Fibroblast of skin of left biceps (primary cell): ENCODE measurements at regions not wholly inside any gene's neighbourhood (a gene's known extent, or its start where the extent isn't known, plus 50 kb on each side); places are given as distances from the start of the nearest gene placed in this dataset.

Source experiments
- DNase-seq, 2 experiments: peaks; one replicate each; pipeline ENCODE4 v3.0.0-alpha.2; 2013; ENCODE audit warnings: low read depth in 2 of 2

DNA sequence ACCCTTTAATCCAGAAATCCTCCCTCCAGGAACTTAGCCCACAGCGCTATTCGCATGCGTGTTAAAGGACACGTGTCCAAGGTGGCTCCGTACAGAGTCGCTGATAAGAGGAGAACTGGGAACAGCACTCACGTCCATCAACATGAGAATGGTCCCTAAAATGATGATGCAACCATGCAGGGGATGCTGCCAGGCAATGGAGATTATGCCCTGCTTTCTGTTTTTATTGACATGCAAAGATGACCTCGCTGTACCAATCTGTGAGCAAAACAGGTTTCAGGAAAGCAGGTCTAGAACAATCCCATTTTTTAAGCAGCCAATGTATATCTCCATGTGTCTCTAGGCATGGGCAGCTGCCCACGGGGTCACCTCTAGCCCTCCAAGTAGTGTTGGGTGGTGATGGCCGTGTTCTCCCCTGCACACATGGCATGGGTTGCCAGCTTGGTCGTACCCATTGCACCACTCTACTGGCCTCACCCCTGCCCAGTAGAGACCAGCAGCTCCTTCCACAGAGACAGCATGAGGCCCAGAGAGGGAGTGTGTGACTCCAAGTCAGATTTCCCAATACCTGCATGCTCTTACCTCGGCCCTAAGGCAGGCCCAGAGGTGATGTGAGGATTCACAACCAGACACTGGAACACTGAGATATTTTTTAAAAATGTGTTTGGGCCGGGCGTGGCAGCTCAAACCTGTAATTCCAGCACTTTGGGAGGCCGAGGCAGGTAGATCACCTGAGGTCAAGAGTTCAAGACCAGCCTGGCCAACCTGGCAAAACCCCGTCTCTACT, 68.3 kb upstream of the LINC01488 start:
- no peak for DNase-seq

DNA sequence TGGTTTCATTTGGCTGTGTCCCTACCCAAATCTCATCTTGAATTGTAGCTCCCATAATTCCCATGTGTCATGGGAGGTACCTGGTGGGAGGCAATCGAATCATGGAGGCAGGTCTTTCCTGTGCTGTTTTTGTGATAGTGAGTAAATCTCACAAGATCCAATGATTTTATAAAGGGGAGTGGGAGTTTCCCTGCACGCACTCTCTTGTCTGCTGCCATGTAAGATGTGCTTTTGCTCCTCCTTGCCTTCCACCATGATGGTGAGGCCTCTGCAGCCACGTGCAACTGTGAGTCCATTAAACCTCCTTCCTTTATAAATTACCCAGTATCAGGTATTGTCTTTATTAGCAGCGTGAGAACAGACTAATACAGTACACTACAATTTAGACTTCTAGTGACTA, 67.5 kb upstream of the LINC01488 start:
- DNase-seq = no peak

DNA sequence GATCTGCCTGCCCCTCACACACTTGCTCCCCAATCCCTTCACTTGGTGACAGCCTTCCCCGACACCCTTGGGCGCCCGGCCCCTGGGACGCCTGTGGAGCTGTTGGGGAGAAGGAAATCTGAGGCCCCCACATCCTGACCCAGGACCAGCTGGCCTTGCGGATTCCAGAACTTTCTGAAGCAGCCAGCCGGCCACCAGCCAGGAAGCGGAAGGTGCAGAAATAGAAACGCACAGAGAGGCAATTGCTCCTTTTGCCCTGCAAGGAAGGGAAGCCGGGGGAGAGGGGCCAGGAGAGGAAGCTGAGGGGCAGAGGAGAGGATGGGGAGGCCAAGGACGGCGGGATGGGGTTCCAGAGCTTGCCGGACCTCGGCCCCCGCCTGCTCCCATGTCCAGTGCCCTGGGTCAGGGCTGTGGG, 66.7 kb upstream of the LINC01488 start:
- DNase-seq = no peak

DNA sequence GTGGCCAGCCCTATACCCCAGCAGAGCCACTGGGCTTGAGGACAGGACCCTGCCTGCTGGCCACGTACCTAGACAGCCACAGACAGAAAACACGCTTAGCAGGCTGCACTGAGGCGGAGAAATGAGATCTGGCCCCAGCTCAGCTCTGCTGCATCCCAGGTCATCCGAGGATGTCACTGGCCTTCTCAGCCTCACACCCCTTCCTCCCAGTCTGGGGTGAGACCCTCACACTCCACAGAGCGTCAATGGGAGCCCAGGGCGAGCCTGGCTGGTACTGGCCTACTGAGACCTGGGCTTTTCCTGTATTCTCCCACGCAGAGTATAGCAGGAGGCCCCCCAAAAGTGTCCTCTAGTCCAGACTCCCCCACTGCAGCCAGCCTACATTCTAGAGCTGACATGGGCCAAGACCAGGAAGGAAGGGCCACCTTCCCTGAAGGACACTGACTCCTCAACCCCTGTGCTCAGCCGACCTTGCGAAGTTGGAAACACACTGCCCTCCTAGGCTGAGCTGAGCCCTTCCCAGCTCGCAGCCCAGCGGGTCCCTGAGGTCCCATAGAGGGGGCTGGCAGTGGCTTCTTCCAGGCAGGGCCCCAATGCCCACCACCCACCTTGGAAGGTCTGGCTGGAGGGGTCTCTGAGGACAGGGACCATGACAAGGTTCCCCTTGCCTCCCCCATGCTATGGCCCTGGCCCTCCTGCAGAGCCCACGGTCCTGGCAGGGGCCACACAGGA, 65.9 kb upstream of the LINC01488 start:
- no peak for DNase-seq

DNA sequence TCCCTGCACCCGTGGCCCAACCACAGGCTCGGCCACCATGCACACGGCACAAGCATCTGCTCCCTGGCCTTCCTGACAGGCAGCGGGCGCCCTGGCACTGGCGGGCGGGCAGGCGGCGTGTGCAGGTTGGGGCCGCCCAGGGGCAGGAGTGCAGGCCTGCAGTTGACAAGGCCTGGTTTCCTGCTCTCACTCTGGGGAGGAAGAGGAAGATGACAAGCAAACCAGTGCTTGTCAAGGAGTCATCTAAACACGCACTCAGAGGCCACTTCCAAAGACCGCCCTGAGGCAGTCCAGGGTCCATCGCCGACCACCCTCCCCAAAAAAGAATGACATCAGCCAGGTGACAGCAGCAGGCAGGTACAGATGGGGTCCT, 65.3 kb upstream of the LINC01488 start:
- DNase-seq = no peak

DNA sequence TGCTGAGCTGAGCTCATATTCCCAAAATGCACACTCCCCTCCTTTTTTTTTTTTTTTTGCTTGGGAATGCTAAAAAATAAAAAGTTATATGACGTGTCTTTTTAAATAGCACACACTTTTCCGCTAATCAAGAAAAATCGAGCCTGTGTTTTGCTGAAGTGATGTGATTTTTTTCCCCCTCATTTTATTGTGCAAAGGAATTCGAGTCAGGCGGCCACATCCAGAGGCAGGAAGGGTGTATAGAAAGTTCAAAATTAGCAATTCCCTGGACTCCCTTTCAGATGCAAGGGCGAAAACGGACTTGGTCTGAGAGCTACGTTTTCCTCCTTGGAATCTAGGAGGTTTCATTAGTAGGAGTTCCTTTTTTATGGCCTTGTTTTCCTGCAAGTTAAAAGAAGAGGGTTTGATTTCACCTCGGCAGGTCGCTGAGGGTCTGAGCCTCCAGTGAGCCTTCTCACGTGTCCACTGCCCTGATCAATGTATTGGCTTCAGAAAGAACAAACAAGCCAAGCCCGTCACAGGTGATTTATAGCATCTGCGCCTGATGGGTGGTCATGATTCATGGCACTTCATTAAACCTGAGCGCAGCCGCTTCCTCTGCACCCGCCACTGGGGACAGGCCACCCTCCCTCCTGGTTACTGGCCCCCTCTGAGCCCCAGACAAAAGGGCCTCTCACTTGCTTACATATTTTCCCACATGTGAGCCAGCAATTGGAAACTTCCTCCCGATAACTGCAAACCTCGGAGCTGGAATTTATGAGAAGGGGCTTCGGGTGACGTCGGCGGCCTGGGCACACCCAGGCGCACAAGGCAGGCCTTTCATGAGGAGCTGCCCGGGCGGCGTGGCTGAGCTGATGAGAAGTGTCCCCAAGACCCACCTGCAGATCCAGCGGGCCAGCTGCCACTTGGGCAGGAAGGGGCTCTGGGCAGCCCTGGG, 64.4 kb upstream of the LINC01488 start:
- DNase-seq = no peak

DNA sequence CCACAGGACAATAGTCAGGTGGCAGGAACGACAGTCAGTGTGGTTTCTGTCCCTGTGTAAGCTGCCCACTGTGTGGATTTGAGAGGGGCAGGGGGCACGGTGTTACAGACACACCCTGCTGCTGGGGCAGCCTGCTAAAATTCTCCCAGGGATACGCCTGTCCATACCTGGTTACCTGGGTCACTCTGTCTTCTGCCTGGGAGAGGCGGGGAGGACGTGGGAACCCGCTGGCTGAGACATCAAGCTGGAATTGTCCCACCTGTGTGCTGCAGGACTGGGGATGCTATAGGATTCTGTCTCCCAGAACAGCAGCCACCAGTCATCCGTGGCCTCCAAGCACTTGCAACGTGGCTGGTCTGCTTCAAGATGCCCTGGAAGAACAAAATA, 63.8 kb upstream of the LINC01488 start:
- DNase-seq = no peak

DNA sequence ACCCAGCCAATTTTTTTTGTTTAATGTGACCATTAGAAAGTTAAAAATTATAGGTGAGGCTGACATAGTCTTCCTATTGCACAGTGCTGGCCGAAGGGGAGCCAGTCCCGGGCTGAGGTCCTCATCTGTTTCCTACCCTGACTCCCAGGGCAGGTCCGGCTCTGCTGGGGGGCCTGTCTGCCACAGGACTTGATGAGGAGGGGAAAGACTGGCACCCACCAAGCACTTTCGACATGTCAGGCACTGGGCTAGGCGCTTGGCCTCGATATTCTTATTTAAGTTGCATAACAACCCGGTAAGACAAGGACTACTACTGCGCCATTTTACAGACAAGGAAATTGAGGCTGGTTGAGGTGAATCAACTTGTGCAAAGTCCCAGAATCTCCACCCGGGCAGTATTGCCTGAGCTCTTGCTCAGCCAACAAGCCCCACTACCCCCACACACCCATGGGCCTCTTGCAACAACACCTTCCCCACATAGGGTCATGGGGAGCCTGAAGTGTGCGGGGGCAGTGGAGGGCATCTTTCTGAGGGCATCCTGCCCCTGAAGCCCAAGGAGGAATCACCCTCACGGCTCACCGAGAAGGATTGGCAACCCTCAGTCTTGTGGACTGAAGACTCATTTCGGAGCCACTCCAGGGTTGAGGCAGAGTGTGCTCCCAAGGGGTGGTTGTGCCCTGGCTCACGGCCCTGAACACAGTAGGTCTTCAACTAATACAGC, 62.7 kb upstream of the LINC01488 start:
- DNase-seq = no peak

DNA sequence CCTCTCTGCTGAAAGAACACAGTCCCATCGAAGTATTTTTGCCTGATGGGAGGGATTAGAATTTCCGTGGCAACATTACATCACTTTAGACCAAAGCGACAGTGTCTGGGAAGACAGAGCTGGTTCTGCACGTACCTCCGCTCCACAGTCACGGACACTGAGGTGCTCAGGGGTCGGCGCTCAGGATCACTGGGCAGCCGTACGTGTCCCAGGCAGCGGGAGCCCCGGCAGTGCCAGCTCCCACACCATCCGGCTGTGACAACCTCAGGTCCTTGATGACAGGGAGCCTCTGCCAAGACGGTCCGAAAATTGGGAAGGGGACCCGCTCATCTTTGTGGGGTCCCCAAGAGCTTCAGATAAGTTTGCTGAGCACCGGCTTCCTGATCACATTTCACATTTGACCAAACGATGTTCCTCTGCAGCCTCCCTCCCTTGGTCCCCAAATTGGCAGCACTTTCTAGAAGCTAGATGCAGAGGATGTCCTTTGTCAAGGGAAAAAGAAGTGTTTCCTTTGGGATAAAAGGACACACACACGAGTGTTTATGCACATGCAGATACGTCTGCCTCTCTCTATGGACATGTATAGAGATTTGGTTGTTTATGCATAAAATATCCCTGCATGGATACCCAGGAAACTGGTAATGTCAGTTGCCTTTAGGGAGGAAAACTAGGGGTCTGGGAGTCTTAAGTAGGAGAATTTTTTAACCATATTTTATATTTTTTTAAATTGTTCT, 61.6 kb upstream of the LINC01488 start:
- DNase-seq = no peak

DNA sequence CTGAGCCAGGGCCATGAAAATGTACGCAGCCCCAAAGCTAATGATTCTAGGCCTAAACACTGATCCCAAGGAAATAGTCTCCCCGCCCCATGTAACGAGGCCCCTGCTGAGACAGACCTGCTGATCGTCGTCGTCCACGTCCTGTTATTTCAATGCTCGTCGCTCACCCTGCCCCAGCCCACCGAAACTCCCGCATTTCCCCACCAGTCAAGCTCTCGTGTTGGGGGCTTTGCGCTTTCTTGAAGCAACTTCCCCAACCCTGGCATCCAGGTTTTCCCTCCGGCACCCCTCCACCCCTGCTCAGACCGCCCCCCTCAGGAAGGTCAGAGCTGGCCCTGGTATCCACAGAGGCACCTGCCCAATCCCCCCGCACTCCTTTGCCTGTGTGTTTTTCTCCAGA, 58.8 kb upstream of the LINC01488 start:
- DNase-seq = no peak

DNA sequence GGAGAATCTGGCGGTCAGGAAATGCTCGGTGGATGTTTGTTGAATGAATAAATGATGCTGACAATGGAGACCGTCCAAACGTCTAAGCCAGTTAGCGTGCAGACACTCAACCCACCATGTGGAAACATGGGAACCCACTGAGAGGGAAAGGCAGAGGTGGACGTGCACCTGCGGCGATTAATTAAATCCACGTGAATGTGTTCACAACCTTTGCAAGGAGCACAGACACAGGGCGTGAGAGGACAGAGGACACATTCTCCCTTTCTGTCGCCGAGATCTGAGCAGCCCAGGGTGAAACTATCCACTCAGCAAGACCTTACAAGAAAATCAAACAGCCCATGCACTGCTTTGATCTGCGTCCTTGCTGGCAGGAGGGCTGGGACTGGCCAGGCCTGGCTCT, 58.3 kb upstream of the LINC01488 start:
- no peak for DNase-seq

DNA sequence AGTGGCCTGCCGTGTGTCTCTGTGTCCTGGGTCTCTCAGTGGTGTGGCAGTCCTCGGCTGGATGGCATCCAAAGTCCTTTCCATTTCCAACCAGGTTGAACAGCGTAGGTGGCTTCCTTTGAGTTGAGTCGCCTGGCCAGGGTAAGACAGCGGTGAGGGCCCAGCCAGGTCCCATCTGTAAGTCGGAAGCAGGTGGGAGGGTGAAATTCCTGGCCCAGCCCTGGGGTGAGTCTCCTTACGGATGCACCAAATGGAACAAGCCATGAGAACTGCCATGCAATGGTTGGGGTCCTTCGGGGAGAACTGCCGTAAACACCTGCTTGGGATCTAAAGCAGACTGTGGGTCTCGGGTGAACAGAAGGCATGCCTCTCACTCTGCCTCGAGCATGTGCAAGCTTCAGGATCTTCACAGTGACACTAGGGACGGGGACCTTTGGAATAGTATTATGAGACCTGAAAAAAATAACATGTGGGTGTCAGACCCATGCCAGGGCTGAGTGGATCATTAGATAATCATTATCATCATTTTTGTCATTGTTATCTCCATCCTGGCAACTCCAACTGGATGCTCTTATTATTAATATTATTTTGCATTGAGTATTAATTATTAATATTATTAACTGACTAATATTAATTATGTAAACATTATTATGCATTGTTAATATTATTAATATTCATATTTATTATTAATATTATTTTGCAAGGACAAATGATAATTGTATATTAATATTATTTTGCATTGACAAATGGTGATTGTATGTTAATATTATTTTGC, 57.7 kb upstream of the LINC01488 start:
- no peak for DNase-seq

DNA sequence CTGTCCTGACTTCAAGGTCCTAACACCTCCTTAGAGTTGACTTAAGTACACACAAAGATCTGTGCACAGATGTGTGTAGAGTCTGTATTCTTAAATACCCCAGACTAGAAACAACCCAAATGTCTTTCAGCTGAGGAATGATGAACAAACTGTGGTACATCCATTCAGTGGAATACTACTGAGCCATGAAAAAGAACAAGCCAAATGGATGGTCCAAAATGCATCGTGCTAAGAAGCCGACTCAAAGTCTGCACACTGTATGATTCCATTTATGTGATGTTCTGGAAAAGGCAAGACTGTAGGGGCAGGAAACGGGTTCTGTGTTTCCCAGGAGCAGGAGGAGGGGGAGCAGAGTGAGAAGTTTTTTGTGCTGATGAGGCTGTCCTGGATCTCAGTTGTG, 56.7 kb upstream of the LINC01488 start:
- DNase-seq = no peak

DNA sequence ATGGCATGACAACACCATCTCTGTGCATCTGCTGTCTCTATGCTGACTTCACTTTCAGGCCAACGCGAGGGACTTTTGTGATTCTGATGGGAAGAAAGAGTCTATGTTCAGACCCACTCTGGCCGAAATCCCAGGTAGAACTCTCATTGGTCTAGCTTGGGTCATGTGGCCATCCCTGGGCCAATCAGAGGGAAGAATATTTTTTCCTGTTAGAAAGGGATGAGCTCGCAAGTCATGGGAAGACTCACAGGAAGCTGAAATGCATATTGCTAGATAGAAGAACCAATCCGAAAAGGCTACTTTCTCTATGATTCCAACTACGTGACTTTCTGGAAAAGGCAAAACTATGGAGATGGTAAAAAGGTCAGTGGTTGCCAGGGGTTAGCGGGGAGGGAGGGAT, 56.0 kb upstream of the LINC01488 start:
- no peak for DNase-seq

DNA sequence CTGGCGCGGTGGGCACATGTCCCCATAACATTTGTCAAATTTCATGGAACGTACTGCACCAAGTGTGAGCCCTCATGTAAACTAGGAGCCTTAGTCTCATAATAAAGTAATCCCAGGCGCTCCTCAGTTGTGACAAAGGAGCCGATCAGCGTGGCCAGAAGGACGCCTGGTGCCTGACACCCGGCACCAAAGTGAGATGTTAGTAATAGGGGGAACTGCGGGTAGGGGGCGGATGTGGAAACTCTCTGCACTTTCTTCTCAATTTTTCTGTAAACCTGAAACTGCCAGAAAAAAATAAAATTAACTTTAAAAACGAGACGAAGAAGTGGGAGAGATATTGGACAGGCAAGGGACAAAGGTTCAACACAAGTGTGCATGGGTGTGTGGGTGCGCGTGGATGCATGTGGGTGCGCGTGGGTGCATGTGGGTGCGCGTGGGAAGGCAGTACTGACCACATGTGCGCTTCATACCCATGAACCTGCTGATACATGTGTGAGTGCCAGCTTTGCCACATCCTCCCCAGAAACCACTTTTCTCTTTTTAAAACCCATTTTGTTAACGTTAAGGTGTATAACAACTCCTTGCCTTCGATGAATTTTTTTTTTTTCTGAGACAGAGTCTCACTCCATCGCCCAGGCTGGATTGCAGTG, 55.4 kb upstream of the LINC01488 start:
- DNase-seq = no peak

DNA sequence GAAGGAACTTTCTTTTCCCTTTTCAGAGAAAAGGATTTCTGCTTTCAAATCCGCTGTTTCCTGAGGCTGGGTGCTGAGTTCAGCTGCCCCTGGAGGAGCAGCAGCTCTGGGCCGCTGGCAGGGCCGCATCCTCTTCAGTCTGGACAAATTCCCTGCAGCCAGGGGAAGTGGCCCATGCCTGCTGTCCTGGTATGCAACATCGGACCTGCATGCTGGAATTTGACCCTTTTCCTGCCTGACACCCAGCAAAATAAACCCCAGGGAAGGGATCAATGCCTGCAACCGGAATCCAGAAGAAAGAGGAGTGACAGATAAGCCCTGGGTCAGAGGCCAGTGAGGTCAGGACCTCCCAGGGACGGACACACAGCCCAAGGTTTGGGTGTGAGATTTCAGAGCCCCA, 54.1 kb upstream of the LINC01488 start:
- no peak for DNase-seq

DNA sequence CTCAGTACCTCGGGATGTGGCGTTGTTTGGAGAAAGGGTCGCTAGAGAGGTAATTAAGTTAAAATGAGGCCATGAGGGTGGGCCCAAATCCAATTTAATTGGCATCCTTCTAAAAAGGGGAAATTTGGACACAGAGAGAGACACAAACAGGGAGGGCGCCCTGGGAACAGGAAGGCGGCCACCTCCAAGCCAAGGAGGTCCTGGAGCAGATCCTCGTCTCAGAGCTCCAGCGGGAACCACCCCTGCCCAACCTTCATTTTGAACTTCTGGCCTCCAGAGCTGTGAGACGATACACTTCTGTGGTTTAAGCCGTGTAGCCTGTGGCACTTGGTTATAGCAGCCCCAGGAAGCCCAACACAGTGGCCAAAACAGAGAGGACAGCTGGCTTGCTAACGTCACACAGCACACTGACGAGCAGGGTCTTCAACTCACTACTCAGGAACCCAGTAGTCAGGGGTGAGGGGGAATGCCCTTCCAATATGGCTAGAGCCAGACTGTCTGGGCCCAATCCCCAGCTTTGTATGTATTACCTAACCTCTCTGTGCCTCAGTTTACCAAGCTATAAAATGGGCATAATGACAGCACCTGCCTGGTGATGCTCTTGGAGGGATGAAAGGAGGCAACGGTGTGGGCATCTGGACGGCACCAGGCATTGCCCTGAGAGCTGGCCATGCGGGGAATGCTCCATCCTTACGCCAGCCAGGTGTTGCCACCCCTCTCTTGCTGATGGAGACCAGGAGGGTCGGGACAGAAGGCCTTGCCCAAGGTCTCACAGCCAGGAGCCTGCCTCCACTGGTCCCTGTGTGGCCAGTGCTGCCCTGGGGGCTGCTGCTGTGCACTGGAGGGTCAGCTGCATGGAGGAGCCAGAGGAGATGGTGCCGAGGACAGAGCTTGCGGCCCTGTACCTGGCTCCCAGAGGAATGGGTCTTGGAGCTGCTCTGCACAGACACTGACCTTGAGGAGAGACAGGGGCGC, 53.3 kb upstream of the LINC01488 start:
- DNase-seq = no peak

DNA sequence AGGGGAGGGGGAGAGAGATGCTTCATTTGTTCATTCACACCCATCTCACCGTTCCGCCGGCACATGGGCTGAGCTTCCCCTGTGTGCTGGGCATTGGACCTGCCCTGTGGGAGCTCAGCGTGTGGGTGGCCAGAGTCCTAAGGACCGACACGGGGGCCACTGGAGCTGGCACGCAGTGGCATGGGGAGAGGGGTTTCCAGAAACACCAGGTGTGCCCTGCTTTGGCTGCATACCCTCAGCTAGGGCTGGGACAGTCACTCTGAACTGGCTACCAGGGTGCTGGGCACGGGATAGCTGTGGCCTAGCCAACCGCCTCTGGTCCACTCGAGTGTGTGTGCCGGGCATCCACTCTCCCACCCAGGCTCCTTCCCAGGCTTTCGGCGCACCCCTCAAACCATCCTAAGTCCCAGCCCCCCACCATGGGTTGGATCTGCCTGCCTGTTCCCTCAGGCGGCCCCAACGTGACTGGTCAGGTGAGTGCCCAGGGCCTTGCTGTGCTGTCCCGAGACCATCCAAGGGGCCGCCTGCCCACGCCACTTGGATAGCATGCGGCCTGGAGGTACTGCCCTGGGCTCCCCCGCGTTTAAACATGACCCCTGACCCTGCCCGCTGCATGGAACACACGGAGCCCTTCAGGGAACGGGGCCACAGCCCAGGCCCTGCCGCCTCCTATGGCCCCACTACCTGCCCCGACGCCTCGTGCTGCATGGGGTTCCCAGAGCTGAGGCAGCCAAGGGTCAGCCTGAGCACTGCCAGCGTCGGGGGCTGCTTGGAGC, 51.6 kb upstream of the LINC01488 start:
- DNase-seq = no peak
